Inflammatory macrophage (primary cell): ENCODE measurements at regions not wholly inside any gene's neighbourhood (a gene's known extent, or its start where the extent isn't known, plus 50 kb on each side); places are given as distances from the start of the nearest gene placed in this dataset.

Experiments used
- DNase-seq, 2 donors: peaks; one replicate each; pipeline ENCODE4 v3.0.0-alpha.2; 2020 to 2022

DNA sequence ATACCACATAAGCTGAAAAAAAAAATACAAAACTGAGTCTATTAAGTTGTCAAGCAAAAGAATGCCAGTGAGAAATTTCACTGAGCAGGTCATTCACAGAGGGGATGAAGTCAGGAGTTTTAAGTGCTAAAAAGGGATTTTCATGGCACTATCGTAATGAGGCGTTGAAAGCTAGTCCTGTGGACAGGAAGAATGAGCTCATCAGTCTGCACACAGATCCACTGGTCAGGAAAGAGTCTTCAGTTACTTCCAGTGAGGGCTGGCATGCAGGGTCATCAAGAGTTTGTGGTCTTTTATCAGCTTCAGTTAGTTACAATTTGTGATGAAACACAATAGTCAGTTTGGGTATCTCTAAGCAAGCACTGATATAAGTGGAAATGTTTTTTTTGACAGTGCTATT is 88.1 kb upstream of the WSCD2 start:
- no peak for DNase-seq

DNA sequence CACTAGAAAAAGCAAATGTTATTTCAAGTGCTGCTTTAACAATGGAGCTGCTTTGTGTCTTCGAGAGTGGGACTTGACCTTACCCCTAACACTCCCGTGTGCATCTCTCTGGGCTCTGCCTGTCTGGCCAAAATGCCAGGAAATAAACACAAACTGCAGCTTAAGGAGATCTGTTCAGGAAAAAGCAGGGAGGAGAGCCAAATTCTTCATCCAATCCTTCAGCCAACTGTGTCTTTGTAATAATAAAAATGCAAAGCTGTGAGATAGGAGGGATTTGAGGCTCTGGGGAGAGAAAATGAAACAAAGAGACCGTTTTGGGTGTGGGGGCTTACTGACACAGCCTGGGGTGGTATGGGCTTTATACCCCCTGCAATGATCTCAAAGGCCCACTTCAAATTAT is 85.8 kb upstream of the WSCD2 start:
- DNase-seq, result no peak

DNA sequence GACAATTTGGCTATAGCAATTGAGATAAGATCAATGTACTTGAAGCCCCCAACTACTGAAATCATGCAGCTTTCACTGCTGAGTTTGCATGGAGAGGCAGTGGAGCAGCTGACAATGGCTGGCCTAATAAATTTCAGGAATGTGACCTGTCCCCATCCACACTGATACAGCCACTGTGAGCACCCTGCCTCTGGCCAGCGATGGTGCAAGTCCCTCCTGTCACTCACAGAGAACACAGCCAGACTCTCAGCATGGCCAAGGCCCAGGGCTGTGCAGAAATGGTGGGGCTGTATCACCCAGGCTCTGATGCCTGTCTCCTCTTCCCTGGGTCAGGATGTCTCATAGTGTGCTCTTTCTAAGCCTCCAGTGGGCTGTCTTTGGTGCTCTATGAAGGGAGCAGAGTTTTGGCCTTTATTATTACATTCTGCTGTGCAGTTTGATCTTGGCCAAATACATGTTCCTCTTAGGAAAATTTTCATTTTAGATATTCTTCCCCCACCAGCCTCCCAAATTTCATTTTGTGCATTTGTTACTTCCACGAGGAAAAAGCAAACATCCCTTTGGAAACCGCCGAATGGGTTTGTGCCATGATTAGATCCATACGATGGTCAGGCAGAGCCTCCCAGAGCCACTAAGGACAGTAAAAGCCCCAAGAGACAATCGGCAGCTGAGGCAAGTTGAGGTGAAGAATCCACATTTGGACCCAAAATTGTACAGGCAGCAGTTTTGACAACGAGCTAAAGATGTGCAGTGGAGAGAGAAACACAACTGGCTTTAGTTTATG is 85.1 kb upstream of the WSCD2 start:
- DNase-seq, result no peak

DNA sequence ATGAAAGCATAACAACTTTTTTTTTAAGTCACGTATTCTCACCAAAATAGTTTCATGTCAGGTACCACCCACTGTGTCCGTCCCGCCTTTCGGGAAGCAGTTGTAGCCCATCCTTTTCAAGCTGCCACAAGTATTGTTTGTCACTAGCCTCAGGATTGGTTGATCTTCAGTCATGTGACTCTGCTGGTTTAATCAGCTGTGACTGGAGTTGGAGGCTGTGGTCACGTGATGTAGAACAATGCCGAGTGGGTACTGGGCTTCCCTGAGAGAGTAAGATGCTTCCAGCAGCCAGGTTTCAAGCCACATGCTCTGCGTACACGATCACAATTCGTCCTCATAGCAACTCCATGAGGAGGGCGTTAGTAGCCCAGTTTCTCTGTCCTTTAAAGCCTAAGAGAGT is 83.0 kb upstream of the WSCD2 start:
- DNase-seq, result no peak

DNA sequence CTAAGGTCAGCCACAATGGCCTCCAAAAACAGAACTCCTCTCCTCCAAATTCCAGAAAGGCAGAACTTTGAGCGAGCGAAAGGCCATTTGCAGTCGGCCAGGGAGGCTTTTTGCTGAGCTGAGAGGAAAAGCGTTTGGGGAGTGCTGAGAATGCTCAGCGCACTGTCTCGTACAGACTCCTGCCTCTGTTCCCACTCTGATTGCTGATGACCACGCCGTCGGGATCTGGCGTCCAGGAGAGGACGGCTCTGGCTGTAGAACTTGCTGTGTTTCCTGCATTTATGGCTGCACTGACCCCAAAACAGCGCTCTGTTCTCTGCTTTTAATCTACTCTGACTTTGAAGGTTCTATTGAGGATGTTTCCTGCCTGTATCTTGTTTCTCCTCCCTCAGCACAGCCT is 82.4 kb upstream of the WSCD2 start:
- no peak for DNase-seq

DNA sequence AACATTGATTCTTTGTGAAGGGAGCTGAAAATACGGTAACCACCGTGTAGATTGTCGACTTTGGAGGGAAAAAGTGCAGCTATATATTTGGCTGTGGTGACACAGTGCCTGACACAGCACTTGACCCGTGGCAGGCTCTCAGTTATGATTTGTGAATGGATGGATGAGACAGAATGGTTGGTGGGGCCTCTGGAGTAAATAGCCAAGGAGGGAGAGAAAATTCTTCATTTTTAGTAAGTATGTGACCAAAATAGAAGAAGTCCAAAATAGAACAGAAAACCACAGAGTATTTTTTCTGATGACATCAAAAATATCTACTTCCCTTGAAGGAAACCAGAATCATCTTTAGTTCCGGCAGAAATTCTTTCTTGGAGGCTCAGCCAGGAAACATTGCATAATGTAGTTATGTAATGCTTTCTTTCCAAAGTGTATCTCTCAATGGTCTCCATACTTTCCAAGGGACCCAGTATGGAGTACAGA is 82.0 kb upstream of the WSCD2 start:
- DNase-seq, result peak; percentile 47 to 79

DNA sequence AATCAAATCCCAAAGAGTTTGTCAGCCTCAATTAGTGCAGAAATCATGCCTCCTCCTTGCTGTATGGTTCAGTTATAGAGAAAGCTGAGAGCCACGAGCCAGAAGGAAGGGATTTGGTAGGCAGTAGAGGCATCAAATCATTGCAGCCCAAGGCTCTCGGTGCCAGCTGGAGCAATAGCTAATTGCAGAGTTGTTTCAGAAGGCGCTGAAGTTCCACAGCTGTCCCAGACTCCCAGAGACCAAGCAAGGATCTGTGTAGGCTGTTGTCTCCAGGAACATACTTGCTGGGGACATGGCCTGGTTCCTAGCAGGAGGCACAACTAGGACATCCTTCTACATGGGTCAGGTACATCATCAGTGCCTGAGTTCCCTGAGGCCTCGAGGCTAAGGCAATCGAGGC is 80.4 kb upstream of the WSCD2 start:
- DNase-seq, result no peak

DNA sequence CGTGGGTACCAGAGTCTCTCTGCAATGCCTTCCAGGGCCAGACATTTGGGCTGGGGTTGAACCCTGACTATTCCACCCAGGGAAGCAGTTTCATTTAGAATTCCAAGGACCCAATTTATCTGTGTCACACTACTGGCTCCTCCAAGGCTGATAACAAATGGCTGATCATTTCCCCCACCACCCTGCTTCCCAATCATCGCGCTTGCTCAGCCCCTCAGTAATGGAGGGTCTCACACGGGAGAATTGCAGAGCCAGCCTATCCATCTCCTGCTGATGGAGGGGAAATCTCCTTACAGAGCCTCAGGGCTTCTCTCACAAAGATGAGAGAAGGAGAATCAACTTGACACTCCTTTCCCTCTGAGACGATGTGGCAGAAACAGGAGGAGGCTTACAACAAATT is 78.4 kb upstream of the WSCD2 start:
- DNase-seq, result no peak

DNA sequence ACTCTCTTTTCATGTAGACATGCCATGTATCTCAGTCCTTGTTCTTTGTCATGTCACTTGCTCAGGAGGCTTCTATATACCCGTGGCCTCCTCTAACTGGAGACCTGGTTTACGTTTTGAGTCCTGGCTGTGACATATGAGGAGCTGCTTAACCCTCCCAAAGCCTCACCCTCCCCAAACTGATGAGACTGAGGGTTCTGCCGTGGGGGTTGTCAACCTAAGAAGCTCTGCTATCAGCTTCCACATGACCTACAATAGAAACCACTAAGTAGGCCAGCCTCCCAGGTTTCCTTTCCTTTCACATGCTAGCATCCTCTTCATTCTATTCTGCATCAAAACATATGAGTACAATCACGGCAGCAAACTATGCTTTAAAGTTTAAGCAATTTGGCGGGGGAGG is 76.8 kb upstream of the WSCD2 start:
- no peak for DNase-seq

DNA sequence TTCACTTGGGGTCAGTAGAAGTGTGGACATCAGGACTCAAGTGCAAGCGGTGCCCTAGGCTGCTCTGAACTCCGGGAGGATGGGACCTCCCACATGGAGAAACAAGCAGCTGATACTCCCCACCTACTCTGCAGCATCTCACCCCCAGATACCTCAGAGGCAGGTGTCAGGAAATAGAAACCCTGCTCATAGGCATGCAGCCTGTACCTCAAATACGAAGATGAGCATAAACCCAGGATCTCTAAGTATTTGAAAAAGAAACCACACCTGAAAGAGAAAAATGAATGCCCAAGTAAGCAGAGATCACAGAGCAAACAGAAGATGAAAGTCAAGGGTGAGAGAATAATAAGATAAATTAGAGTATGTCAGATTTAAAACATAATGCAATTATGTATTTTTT is 75.6 kb upstream of the WSCD2 start:
- DNase-seq, result no peak

DNA sequence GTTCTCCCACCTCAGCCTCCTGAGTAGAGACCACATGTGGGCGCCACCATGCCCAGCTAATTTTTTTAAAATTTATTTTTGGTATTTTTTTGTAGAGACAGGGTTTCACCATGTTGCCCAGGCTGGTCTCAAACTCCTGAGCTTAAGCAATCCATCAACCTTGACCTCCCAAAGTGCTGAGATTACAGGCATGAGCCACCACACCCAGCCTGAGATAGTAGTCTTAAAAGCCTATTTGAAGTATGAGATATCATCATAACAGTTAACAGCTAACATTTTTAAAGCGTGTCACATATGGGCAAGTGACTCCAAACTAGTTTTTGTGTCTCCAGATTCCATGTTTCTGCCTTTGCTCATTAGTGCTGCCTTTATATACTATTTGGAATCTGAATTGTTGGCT is 74.6 kb upstream of the WSCD2 start:
- no peak for DNase-seq

DNA sequence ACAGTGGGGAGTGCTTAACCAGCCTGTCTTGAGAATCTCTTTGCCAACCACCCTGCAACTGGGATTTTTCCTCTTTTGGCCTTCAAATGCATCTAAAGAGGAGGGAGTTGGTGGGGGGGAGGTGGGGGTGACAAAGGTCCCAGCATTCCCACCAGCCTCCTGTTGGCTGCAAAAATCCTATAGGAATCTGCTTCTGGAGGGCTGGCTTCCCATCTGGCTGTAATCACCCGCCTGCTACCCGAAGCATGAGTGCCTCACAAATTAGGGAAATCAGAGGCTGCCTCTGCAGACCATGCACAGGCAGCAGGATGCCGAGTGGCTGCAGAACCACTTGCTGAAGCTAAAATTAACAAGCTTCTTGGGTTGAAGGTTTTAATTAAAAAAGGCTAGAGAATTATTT is 73.9 kb upstream of the WSCD2 start:
- no peak for DNase-seq

DNA sequence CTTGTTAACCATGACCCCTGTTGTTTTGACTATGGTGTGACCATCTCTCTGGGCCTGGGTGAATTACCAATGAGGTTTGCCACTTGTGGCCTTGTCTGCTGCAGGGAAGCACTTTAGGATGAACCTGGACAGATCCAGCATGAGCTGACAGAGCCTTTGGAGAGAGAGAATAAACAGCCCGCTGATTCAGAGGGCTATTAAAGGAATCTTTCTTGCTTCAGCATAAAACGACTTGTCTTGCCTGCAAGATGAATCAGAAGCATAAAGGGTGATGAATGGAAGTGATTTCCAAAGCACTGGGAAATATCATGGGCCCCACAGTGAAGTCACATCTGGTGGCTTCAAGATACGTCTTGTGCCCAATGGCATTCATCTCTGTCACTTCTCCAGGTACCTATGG is 69.0 kb upstream of the WSCD2 start:
- no peak for DNase-seq

DNA sequence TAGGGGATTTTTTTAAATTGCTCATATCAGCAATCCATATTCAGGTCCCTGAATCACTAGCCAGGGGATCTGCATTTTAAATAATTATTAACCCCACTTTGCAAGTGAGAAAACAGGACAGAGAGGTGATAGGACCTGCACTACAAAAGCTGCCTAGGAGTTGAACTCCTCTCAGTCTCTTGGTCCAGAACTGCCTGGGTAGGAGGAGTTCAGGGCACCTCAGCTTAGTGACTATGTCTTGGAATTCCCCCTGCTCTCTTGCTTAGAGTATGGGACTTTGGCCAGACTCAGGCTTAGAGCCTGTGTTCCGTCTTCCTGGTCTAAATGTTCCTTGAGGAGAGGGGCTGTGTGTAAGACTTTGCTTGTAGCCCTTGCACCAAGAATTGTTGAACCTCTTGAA is 68.2 kb upstream of the WSCD2 start:
- DNase-seq, result no peak

DNA sequence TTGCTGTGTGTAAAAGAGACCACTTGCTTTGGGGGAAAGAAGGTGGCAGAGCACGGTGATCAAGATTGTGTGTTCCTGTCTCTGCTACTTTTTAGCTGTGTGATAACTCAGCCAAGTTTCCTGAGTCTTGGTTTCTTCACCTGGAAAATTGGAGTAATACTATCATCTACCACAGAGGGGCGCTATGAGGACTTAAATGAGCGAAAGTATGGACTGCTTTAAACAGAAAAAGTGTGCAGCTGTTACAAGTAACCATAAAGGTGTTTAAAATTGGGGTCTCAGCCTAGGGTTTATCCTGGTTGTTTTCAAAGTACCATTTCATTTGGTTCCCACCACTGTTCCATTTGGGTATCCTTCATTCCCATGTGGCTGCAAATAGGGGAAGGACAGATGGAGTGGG is 65.9 kb upstream of the WSCD2 start:
- DNase-seq, result peak; percentile 34 to 39

DNA sequence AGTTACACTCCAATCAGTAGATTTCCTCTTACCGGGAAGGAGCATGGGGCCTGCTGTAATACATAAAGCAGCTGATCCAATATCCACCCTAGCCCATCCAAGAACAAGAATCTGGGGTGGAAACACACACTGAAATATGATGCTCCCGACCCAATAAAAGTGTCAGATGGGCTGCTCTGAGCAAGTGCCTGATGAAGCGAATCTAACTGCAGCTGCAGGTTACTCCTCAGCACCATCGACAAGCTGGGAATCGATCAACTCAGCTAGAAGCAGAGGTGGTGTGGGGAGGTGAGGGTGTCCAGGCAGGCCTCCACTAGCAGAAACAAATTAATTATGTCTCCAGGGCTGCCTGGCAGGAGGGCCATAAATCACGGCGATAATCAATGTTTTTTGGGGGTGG is 64.0 kb upstream of the WSCD2 start:
- no peak for DNase-seq

DNA sequence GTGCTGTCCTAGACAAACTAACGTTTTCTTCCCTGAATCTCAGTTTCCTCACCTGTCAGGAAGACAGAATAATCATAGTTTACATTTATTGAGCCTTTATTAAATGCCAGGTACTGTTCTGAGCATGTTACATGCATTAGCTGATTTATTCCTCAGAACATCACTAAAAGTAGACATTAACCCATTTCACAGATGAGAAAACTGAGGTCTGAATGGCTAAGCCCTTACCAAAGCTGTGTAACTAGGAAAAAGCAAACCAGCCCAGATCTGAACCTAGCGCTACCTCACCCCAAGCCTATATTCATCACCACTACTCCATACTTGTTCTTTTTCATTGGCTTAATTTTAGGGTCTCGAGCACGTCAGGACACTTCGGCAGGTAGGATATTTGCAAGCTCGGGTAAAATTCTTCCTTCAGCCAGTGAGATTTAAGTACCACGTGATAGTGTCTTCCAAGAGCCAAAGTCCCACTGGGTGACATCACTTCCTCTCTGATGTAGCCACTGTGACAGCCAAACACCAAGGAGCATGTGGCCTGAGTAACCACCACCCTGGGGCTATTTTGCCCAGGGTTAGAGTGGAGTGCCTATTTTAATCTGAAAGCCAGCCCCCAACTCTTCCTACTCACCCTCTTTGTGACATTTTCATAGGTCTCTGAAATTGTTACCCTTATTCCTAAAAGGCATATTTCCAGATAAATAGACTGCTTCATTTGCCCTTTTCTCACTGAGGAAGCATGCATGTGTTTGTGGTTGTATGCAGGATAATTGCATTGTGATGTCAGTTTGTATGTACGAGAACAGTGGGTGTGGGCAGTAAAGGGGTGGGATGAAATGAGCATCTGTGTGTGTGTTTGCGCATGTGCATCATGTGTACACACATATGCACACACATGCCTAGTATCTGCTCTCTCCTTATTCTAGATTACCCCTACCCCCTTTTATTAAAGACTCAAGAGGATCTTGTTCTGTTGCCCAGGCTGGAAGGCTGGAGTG is 62.2 kb upstream of the WSCD2 start:
- DNase-seq, result no peak

DNA sequence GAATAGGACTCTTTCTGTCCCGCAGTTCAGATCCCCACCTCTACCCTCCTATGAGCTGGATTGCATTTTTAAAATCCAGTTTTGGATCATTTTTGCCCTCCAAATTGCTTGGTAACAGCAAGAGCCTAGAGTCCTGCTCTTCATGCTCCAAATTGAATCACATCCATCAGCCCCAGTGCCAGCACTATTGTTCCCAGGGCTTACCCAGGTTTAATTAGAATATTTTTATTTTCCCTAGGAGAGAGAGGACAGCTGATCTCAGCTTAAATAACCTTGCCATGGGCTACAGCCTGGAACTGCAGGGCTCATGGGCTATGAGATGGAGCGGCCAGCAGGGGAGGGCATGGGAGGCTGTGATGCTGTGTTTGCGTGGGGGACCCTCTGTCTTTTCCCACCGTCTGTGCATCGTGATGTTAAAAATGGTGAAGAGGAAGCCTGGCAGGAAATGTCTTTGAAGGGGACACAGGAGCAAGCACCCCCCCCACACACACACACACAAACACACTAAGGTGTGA is 59.4 kb upstream of the WSCD2 start:
- no peak for DNase-seq

DNA sequence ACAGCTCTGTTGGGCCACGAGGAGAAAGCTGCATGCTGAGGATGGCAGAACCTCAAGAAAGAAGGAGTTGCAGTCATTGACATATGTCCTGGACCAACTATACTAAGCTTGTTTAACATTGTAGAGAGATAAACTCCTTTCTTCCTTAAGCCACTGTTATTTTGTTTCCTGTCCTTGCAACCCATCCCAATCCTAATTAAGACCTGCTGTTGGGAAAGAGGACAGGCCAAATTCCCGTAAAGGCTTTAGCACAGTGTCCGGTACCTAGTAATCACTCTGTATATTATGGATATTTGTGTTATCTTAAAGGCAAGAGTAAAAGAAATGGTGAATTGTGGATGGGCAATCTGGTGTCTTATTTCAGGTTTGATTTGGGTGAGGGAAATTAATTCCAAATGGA is 53.5 kb upstream of the WSCD2 start:
- DNase-seq, result no peak

DNA sequence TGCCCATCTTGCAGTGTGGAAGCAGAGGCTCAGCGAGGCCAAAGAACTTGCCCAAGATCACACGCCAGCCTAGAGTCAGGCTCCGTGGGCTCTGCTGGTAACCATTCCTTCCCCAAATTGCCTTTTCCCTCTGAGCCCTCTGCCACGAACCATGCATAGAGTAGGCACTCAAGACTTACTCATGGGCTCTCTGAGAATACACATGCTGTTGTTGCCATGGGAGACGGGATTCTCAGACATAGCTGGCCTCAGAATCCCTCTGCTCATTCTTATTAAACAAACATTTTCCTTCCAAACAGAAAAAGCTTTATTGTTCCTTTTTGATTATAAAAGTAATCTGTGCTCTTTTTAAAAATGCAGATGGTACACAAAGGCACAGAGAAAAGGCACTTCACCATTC is 52.5 kb upstream of the WSCD2 start:
- no peak for DNase-seq

DNA sequence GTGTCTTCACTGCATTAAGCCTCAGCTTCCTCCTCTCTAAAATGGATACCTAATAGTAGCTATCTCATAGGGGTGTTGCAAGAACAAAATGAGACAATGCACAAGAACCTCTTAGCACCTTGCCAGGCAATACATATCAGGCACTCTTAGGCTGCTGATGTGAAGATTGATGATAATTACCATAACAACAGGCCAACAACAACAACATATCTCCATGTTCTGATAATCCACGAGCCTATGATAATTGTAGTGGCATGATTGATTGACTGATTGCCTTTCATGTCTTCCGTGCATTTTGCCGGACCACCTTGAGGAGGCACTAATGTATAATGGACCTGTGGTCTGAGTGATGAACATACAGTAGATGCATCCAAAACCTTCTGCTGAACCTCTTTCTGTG is 50.7 kb upstream of the WSCD2 start:
- DNase-seq, result no peak
